ENCODE measurements at regions not wholly inside any gene's neighbourhood (a gene's known extent, or its start where the extent isn't known, plus 50 kb on each side); places are given as distances from the start of the nearest gene placed in this dataset.

DNA sequence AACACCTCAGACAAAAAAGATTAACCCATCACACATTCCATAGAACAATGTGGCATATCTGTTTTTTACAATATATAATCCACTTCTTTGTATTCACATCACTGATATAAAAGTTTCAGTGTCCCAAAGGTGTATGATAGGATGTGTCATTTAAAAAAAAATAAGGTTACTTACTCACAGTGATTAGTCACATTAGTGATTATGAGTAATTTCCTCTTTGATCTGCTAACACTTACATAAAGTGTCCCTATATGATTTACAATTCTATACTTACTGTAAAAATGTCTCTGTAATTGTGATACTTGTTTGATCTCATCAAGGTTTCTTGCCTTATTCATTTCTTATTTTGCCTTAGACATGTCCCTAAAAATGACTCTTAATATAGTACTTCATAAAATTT, 1063.5 kb upstream of the TSPY4 start:
- no peak for DNase-seq
- TF ChIP-seq EZH2 (IDR thresholded peaks at IDR 0.05; ENCODE audit: borderline replicate concordance, insufficient read depth, low read depth, low read length, poor library complexity, severe bottlenecking): no peak
- TF ChIP-seq, protein P1, sequence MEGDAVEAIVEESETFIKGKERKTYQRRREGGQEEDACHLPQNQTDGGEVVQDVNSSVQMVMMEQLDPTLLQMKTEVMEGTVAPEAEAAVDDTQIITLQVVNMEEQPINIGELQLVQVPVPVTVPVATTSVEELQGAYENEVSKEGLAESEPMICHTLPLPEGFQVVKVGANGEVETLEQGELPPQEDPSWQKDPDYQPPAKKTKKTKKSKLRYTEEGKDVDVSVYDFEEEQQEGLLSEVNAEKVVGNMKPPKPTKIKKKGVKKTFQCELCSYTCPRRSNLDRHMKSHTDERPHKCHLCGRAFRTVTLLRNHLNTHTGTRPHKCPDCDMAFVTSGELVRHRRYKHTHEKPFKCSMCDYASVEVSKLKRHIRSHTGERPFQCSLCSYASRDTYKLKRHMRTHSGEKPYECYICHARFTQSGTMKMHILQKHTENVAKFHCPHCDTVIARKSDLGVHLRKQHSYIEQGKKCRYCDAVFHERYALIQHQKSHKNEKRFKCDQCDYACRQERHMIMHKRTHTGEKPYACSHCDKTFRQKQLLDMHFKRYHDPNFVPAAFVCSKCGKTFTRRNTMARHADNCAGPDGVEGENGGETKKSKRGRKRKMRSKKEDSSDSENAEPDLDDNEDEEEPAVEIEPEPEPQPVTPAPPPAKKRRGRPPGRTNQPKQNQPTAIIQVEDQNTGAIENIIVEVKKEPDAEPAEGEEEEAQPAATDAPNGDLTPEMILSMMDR (IDR thresholded peaks at IDR 0.05): no peak

DNA sequence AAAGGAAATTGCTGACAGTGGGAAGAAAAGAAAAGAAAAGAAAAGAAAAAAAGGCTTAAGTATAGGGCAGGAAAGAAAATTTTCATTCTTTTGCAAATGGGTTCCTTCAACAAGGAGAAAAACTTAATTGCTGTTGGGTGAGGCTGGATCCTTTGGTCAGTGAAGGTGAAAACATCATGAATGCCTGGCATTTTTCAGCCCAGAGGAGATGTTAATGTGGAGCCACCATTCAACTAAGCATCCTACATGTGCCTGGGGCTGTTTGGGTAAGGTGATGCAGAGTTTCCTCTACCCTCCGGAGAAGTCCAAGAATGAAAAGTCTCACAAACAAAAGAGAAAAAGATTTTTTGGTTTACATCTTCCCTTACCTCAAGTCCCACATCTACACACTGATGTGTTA, 1032.2 kb upstream of the TSPY4 start:
- no peaks in the 10 kb centered on the region for H3K4me1 ChIP-seq (ENCODE audit: control insufficient read depth in 2 of 2, insufficient read depth in 2 of 2, low read length in 2 of 2)
- intact Hi-C loops (cut with micrococcal nuclease): no loop called here

More for the DNA sequence above, 1063.5 kb upstream of the TSPY4 start:
- no peaks in the 10 kb centered on the region for H4K20me1 ChIP-seq (ENCODE audit: control insufficient read depth, insufficient read depth, low read length, poor library complexity, severe bottlenecking)
- H3K9ac ChIP-seq (ENCODE audit: low read length): no peak overlapping the region
- no peak overlapping the region for H3K4me2 ChIP-seq (replicated peaks; ENCODE audit: low read depth, low read length, poor library complexity, severe bottlenecking)
- H3K79me2 ChIP-seq (ENCODE audit: control insufficient read depth, insufficient read depth, low read length): no peaks in the 10 kb centered on the region
- no peak overlapping the region for H3K27ac Mint-ChIP-seq
- H3K4me3 Mint-ChIP-seq: no peak overlapping the region
- no peaks in the 10 kb centered on the region for H3K9me3 Mint-ChIP-seq (ENCODE audit: insufficient read depth)
- no peak overlapping the region for H3K27ac ChIP-seq (ENCODE audit: low read length in 2 of 2)
- ATAC-seq (ENCODE audit: low read depth): no peak
- H3K9me3 ChIP-seq (ENCODE audit: control extremely low read depth in 1 of 3, control insufficient read depth in 2 of 3, insufficient read depth in 1 of 3, low read length in 2 of 3): no peaks in the 10 kb centered on the region
- no peaks in the 10 kb centered on the region for H3K4me1 ChIP-seq (ENCODE audit: control insufficient read depth in 2 of 2, insufficient read depth in 2 of 2, low read length in 2 of 2)
- ChIA-PET POLR2A (no interaction called here), CTCF (no interaction called here)
- H3K27me3 ChIP-seq (replicated peaks in 1 of 4; ENCODE audit: control extremely low read depth in 1 of 4, control insufficient read depth in 3 of 4, insufficient read depth in 4 of 4, low read length in 3 of 4): no peaks in the 10 kb centered on the region
- no peak overlapping the region for H2AFZ ChIP-seq (ENCODE audit: insufficient read depth, low read depth, low read length, poor library complexity, severe bottlenecking)
- no peaks in the 10 kb centered on the region for H3K27me3 Mint-ChIP-seq
- no peaks in the 10 kb centered on the region for H3K4me1 Mint-ChIP-seq
- no peak overlapping the region for H3K4me3 ChIP-seq (ENCODE audit: control extremely low read depth in 1 of 5, extremely low read depth in 1 of 5, insufficient read depth in 1 of 5, low read depth in 2 of 5, low read length in 4 of 5)
- H3K36me3 ChIP-seq (replicated peaks in 1 of 2; ENCODE audit: control extremely low read depth in 1 of 2, control insufficient read depth in 1 of 2, extremely low read depth in 1 of 2, insufficient read depth in 2 of 2, low read length in 1 of 2): no peaks in the 10 kb centered on the region
- intact Hi-C loops (cut with micrococcal nuclease): no loop called here

More for the DNA sequence above, 1032.2 kb upstream of the TSPY4 start:
- no CpG with 5 or more reads among the region's 1 CpG for WGBS (ENCODE audit: insufficient coverage)
- DNase-seq: no peak
- Mint-ChIP-seq H3K27me3 (no peaks in the 10 kb centered on the region), H3K4me3 (no peak overlapping the region), H3K27ac (no peak overlapping the region), H3K9me3 (ENCODE audit: insufficient read depth) (no peaks in the 10 kb centered on the region), H3K4me1 (no peaks in the 10 kb centered on the region)
- no peaks in the 10 kb centered on the region for H3K9me3 ChIP-seq (ENCODE audit: control extremely low read depth in 1 of 3, control insufficient read depth in 2 of 3, insufficient read depth in 1 of 3, low read length in 2 of 3)
- ChIA-PET CTCF (no interaction called here), POLR2A (no interaction called here)
- H2AFZ ChIP-seq (ENCODE audit: insufficient read depth, low read depth, low read length, poor library complexity, severe bottlenecking): no peak overlapping the region
- H3K4me3 ChIP-seq (ENCODE audit: control extremely low read depth in 1 of 5, extremely low read depth in 1 of 5, insufficient read depth in 1 of 5, low read depth in 2 of 5, low read length in 4 of 5): no peak overlapping the region
- no peak overlapping the region for H3K4me2 ChIP-seq (replicated peaks; ENCODE audit: low read depth, low read length, poor library complexity, severe bottlenecking)
- ATAC-seq (ENCODE audit: low read depth): no peak
- no peak overlapping the region for H3K9ac ChIP-seq (ENCODE audit: low read length)
- no peaks in the 10 kb centered on the region for H3K36me3 ChIP-seq (replicated peaks in 1 of 2; ENCODE audit: control extremely low read depth in 1 of 2, control insufficient read depth in 1 of 2, extremely low read depth in 1 of 2, insufficient read depth in 2 of 2, low read length in 1 of 2)
- no peaks in the 10 kb centered on the region for H3K79me2 ChIP-seq (ENCODE audit: control insufficient read depth, insufficient read depth, low read length)
- TF ChIP-seq EZH2 (IDR thresholded peaks at IDR 0.05; ENCODE audit: borderline replicate concordance, insufficient read depth, low read depth, low read length, poor library complexity, severe bottlenecking): no peak
- TF ChIP-seq, protein P1 (IDR thresholded peaks at IDR 0.05): no peak
- no peaks in the 10 kb centered on the region for H4K20me1 ChIP-seq (ENCODE audit: control insufficient read depth, insufficient read depth, low read length, poor library complexity, severe bottlenecking)
- H3K27me3 ChIP-seq (replicated peaks in 1 of 4; ENCODE audit: control extremely low read depth in 1 of 4, control insufficient read depth in 3 of 4, insufficient read depth in 4 of 4, low read length in 3 of 4): no peaks in the 10 kb centered on the region
- no peak overlapping the region for H3K27ac ChIP-seq (ENCODE audit: low read length in 2 of 2)
